CD4-positive, alpha-beta T cell treated with Interferon alpha-2 for 1 hour (primary cell): ENCODE measurements at regions not wholly inside any gene's neighbourhood (a gene's known extent, or its start where the extent isn't known, plus 50 kb on each side); places are given as distances from the start of the nearest gene placed in this dataset.

ENCODE experiments used
- DNase-seq, 2 donors: peaks; one replicate each; pipeline ENCODE4 v3.0.0-alpha.2; 2020 to 2022

GRCh38 chr6:133190912-133191311 is 50.2 kb upstream of the EYA4 start:
- no peak for DNase-seq

- DNase-seq = no peak
Observed at GRCh38 chr6:133191323-133191722, 49.8 kb upstream of the EYA4 start.
